ENCODE measurements at regions not wholly inside any gene's neighbourhood (a gene's known extent, or its start where the extent isn't known, plus 50 kb on each side); places are given as distances from the start of the nearest gene placed in this dataset.

GRCh38 chr1:13893409-13893821 lies 193.4 kb downstream of the PRDM2 start:
- TF ChIP-seq CTCF (conservative IDR thresholded peaks at IDR 0.05): no peak
- no peak for TF ChIP-seq EZH2 (IDR thresholded peaks at IDR 0.05; ENCODE audit: low read depth)

Measured in PC-9 (cell line).